Ovary (tissue), 7 donors: ENCODE measurements at regions not wholly inside any gene's neighbourhood (a gene's known extent, or its start where the extent isn't known, plus 50 kb on each side); places are given as distances from the start of the nearest gene placed in this dataset.

Source experiments
- DNase-seq, 5 donors: peaks; one replicate each; pipeline ENCODE4 v3.0.0-alpha.2; 2019 to 2020
- H3K27ac ChIP-seq, 2 donors: fragments of 200-600 bp; one replicate each; pipeline versions ENCODE4 v1.5.1 to v1.8.0; 2019 to 2022
- H3K27me3 ChIP-seq: fragments of 200-600 bp; one replicate; pipeline ENCODE4 v1.8.0; 2022
- H3K36me3 ChIP-seq: fragments of 200-600 bp; sonication (generic); one replicate; pipeline ENCODE4 v1.5.1; 2019
- H3K4me1 ChIP-seq: one replicate; pipeline ENCODE4 v1.8.1; 2013; ENCODE audit warnings: mild to moderate bottlenecking, moderate library complexity; ENCODE audit not compliant: insufficient read depth
- H3K4me3 ChIP-seq: fragments of 200-600 bp; sonication (generic); one replicate; pipeline ENCODE4 v1.5.1; 2017
- H3K9me3 ChIP-seq, 2 donors: fragments of 200-600 bp in 1 of 2; sonication (generic) in 1 of 2; one replicate each; pipeline versions ENCODE4 v1.5.1 to v1.8.1; 2013 to 2019; ENCODE audit warnings: mild to moderate bottlenecking in 1 of 2, moderate library complexity in 1 of 2
- EP300 ChIP-seq: sonication (generic); formaldehyde crosslinking; IDR thresholded peaks from one replicate; pipeline ENCODE4 v1.6.1; 2017; ENCODE audit warnings: antibody characterized with exemption
- POLR2A ChIP-seq: fragments of 450-650 bp; IDR thresholded peaks from one replicate; pipeline ENCODE4 v1.6.1; 2017; ENCODE audit warnings: antibody characterized with exemption, mild to moderate bottlenecking, moderate library complexity
- WGBS, 3 donors: extraction: QIAGEN DNeasy Blood & Tissue Kit in 1 of 3; methylation state at CpG; one replicate each; pipeline versions ENCODE4 v1.1.5 to v1.1.7; 2013 to 2017; 5-methylcytosine and 5-hydroxymethylcytosine counted together
- intact Hi-C, 4 donors: fragments of 100-400 bp; cut with DNase I; formaldehyde crosslinking; loops; one replicate each; pipeline versions ENCODE4 v1.11.0 to v1.15.1; 2022 to 2023
- TF ChIP-seq, protein P1 (sequence below), 3 donors: fragments of 450-650 bp in 2 of 3; fragments of 200-600 bp in 1 of 3; IDR thresholded peaks; one replicate each; pipeline versions ENCODE4 v1.5.1 to v1.8.0; 2016 to 2022; ENCODE audit warnings: antibody characterized with exemption in 3 of 3, mild to moderate bottlenecking in 1 of 3
- donor health status: DM: no; HTN: no; CAD: no; lungs with moderate emphysema.
- donor health status: DM: no; HTN: no; CAD: no.
- donor health status: Bipolar disorder and iron deficiency.
- donor health status: DM: no; HTN: no; CAD: no.
- donor health status: DM: yes; HTN: yes; CAD: no.

DNA sequence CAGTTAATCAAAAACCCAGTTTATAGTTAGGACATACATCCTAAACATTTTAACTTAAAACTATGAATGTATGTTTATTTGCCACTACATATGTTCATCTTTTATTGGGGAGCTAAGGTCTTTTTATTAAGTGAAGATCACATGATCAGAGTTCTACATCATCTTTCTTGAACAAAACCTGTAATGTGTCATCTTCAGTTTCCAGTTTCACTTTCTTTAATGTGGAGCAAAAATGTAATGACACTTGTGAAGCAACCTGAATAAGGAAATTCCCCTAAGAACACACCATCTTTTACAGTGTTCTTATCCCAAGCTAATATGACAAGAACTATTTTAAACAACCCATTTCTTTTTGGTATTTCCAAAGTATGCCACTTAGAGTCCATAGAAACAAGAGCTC, 166.7 kb upstream of the BET1 start:
- TF ChIP-seq, protein P1, sequence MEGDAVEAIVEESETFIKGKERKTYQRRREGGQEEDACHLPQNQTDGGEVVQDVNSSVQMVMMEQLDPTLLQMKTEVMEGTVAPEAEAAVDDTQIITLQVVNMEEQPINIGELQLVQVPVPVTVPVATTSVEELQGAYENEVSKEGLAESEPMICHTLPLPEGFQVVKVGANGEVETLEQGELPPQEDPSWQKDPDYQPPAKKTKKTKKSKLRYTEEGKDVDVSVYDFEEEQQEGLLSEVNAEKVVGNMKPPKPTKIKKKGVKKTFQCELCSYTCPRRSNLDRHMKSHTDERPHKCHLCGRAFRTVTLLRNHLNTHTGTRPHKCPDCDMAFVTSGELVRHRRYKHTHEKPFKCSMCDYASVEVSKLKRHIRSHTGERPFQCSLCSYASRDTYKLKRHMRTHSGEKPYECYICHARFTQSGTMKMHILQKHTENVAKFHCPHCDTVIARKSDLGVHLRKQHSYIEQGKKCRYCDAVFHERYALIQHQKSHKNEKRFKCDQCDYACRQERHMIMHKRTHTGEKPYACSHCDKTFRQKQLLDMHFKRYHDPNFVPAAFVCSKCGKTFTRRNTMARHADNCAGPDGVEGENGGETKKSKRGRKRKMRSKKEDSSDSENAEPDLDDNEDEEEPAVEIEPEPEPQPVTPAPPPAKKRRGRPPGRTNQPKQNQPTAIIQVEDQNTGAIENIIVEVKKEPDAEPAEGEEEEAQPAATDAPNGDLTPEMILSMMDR (IDR thresholded peaks at IDR 0.05): no peak
- no peak for TF ChIP-seq POLR2A
- no peak for TF ChIP-seq EP300
- Histone ChIP-seq H3K9me3 (no peaks in the 10 kb centered on the region), H3K4me1 (no peaks in the 10 kb centered on the region), H3K27me3 (no peaks in the 10 kb centered on the region), H3K4me3 (no peak overlapping the region), H3K27ac (no peak overlapping the region), H3K36me3 (no peaks in the 10 kb centered on the region)
- intact Hi-C loops: no loop called here
- no peak for DNase-seq

DNA sequence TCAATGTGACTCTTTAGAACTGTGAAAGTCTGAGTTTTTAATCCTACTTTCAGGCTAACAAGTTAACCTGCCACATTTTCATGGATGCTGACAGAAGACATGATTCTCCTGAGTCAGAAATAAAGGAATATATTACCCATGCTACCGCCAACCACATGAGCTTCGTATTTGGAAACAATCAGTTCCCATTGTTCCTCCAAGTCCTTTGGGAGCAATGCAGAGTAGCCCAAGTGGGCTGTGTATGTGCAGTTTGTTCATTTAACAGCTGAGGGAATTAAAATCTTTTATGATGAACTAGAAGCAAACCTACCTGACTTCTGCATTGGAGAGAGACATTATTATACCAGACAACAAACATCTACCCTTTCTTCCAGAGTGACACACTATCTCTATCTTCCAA, 169.3 kb upstream of the BET1 start:
- DNase-seq: no peak
- 92 to 95% (median 94%) methylated on average over 2 of the region's 2 CpGs for WGBS, 3 donors
- H3K9me3 ChIP-seq: no peaks in the 10 kb centered on the region
- intact Hi-C loops: no loop called here
- H3K27me3 ChIP-seq: no peaks in the 10 kb centered on the region
- TF ChIP-seq POLR2A (no peak), EP300 (no peak)
- TF ChIP-seq, protein P1 (IDR thresholded peaks at IDR 0.05): no peak
- H3K36me3 ChIP-seq: no peaks in the 10 kb centered on the region
- H3K4me1 ChIP-seq: no peaks in the 10 kb centered on the region
- no peak overlapping the region for H3K4me3 ChIP-seq
- no peak overlapping the region for H3K27ac ChIP-seq

DNA sequence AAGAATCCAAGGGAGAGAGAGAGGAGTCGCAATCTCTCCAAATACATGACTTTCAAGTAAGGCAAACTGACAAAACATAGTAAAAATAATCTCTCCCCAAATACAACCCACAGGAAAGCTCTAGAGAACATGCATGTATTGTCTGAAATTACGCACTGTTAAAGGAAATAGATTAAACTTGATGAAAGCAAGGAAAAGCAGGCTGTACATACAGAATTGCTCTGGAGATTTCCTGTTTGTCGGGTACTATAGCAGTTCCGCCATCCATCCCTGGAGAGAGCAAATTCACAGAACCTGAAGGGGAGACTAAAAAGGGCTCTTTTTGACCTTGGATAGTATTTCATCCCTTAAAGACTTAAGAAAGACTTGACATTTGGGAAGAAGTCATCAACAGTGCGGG, 170.2 kb upstream of the BET1 start:
- Histone ChIP-seq H3K4me3 (no peak overlapping the region), H3K9me3 (no peaks in the 10 kb centered on the region), H3K4me1 (no peaks in the 10 kb centered on the region), H3K27ac (no peak overlapping the region), H3K36me3 (no peaks in the 10 kb centered on the region), H3K27me3 (no peaks in the 10 kb centered on the region)
- no peak for TF ChIP-seq EP300
- TF ChIP-seq POLR2A: no peak
- TF ChIP-seq, protein P1 (IDR thresholded peaks at IDR 0.05): no peak
- WGBS, 3 donors: 89 to 92% (median 91%) methylated on average over 5 of the region's 5 CpGs
- intact Hi-C loops: no loop called here
- DNase-seq: no peak

DNA sequence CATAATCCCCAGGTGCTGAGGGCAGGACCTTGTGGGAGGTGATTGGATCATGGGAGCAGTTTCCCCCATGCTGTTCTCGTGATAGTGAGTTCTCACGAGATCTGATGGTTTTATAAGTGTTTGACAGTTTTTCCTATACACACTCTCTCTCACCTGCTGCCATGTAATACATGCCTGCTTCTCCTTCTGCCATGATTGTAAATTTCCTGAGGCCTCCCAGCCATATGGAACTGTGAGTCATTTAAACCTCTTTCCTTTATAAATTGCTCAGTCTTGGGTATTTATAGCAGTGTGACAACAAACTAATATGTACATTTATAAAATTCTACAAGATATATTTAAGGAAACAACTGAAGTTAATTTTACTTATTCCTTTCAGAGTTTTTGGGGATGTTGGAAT, 170.8 kb upstream of the BET1 start:
- no peak for DNase-seq
- H3K4me3 ChIP-seq: no peak overlapping the region
- intact Hi-C loops: no loop called here
- H3K27me3 ChIP-seq: no peaks in the 10 kb centered on the region
- H3K9me3 ChIP-seq: no peaks in the 10 kb centered on the region
- no peaks in the 10 kb centered on the region for H3K36me3 ChIP-seq
- TF ChIP-seq POLR2A (no peak), EP300 (no peak)
- TF ChIP-seq, protein P1 (IDR thresholded peaks at IDR 0.05): no peak
- no peaks in the 10 kb centered on the region for H3K4me1 ChIP-seq
- H3K27ac ChIP-seq: no peak overlapping the region
- 80 to 94% (median 90%) methylated on average over 2 of the region's 2 CpGs for WGBS, 3 donors

DNA sequence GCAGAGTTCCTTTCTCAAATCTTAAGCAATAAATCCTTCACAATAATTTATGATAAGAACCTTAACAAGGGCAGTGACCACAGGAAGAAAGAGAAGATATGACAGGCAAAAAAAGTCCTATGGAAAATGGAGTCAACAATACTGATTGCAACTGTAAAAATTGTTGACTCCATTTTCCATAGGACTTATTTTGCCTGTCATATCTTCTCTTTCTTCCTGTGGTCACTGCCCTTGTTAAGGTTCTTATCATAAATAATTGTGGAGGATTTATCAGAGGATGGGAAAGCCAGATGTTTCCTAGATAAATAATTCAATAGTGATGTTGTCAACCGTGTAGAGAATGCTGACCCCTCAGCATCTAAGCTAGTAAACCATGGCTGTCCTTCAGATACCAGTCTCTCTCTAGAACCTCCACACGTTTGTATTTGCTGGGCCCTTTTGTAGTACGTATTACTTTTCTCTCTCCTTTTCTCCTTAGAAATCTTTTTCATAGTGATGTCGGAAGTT, 172.6 kb upstream of the BET1 start:
- H3K9me3 ChIP-seq: no peaks in the 10 kb centered on the region
- 61 to 62% (median 62%) methylated on average over 4 of the region's 4 CpGs for WGBS, 3 donors
- intact Hi-C loops: no loop called here

More for the DNA sequence above, 172.6 kb upstream of the BET1 start:
- Histone ChIP-seq H3K4me3 (no peak overlapping the region), H3K36me3 (no peaks in the 10 kb centered on the region), H3K27ac (no peak overlapping the region), H3K4me1 (no peaks in the 10 kb centered on the region), H3K27me3 (no peaks in the 10 kb centered on the region)
- TF ChIP-seq POLR2A: no peak
- TF ChIP-seq, protein P1 (IDR thresholded peaks at IDR 0.05): no peak
- no peak for TF ChIP-seq EP300
- no peak for DNase-seq
